Testis (tissue), 2 donors: ENCODE measurements at regions not wholly inside any gene's neighbourhood (a gene's known extent, or its start where the extent isn't known, plus 50 kb on each side); places are given as distances from the start of the nearest gene placed in this dataset.

Experiments
- DNase-seq: peaks from one replicate; pipeline ENCODE4 v3.0.0-alpha.2; 2019
- H3K27ac ChIP-seq, 2 donors: fragments of 200-600 bp; sonication (generic); one replicate each; pipeline ENCODE4 v1.5.1; 2019
- H3K27me3 ChIP-seq: fragments of 200-600 bp; sonication (generic); one replicate; pipeline ENCODE4 v1.5.1; 2019
- H3K36me3 ChIP-seq: fragments of 200-600 bp; sonication (generic); one replicate; pipeline ENCODE4 v1.5.1; 2017; ENCODE audit warnings: low read depth; ENCODE audit errors: missing control alignments
- H3K4me1 ChIP-seq: fragments of 200-600 bp; sonication (generic); one replicate; pipeline ENCODE4 v1.5.1; 2019
- H3K4me3 ChIP-seq, 2 donors: fragments of 200-600 bp; sonication (generic); one replicate each; pipeline ENCODE4 v1.5.1; 2017 to 2019
- H3K9me3 ChIP-seq: fragments of 200-600 bp; sonication (generic); one replicate; pipeline ENCODE4 v1.5.1; 2017
- POLR2A ChIP-seq: fragments of 450-650 bp; IDR thresholded peaks from one replicate; pipeline ENCODE4 v1.6.1; 2017; ENCODE audit warnings: antibody characterized with exemption, mild to moderate bottlenecking, moderate library complexity
- WGBS, 2 donors: methylation state at CpG; one replicate each; pipeline ENCODE4 v1.1.5; 2018; 5-methylcytosine and 5-hydroxymethylcytosine counted together
- intact Hi-C: fragments of 100-400 bp; cut with DNase I; formaldehyde crosslinking; loops from one replicate; pipeline ENCODE4 v1.15.1; 2023; ENCODE audit warnings: low total_unique reads
- TF ChIP-seq, protein P1 (sequence below), 3 experiments: fragments of 450-650 bp in 2 of 3; fragments of 200-600 bp in 1 of 3; sonication (generic) in 1 of 3; IDR thresholded peaks; one replicate each; pipeline ENCODE4 v1.5.1; 2016 to 2019; ENCODE audit warnings: antibody characterized with exemption in 3 of 3, mild to moderate bottlenecking in 2 of 3, moderate library complexity in 1 of 3

DNA sequence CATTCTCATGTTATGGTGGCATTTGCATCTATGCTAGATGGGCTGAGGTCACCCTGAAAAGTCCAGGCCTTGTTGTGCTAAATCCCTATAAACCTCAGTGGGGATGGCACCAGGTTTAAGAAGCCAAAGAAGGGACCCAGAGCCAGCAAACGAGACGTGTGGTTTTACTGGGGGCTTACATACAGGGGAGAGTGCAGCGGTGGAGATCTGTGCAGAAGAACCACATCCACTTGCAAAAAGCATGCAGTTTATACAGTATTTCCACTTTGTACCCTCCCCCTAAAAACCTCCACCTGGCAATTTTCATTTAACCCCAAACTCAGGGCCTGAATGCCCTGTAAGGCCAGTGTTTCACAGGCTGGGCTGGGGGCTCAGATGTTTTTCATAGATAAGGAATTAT lies 134.9 kb upstream of the GATB start:
- Histone ChIP-seq H3K4me3 (no peak overlapping the region), H3K9me3 (no peaks in the 10 kb centered on the region), H3K27ac (no peak overlapping the region), H3K27me3 (no peaks in the 10 kb centered on the region), H3K36me3 (no peaks in the 10 kb centered on the region), H3K4me1 (no peaks in the 10 kb centered on the region)
- 87 to 92% methylated on average over 3 of the region's 3 CpGs for WGBS, 2 donors
- no peak for DNase-seq
- intact Hi-C loops: no loop called here
- TF ChIP-seq, protein P1, sequence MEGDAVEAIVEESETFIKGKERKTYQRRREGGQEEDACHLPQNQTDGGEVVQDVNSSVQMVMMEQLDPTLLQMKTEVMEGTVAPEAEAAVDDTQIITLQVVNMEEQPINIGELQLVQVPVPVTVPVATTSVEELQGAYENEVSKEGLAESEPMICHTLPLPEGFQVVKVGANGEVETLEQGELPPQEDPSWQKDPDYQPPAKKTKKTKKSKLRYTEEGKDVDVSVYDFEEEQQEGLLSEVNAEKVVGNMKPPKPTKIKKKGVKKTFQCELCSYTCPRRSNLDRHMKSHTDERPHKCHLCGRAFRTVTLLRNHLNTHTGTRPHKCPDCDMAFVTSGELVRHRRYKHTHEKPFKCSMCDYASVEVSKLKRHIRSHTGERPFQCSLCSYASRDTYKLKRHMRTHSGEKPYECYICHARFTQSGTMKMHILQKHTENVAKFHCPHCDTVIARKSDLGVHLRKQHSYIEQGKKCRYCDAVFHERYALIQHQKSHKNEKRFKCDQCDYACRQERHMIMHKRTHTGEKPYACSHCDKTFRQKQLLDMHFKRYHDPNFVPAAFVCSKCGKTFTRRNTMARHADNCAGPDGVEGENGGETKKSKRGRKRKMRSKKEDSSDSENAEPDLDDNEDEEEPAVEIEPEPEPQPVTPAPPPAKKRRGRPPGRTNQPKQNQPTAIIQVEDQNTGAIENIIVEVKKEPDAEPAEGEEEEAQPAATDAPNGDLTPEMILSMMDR (IDR thresholded peaks at IDR 0.05): no peak
- no peak for TF ChIP-seq POLR2A

- H3K36me3 ChIP-seq: no peaks in the 10 kb centered on the region
- DNase-seq: no peak
- no peaks in the 10 kb centered on the region for H3K4me1 ChIP-seq
- H3K27me3 ChIP-seq: no peaks in the 10 kb centered on the region
- intact Hi-C loops: no loop called here
- no peaks in the 10 kb centered on the region for H3K9me3 ChIP-seq
- 90 to 92% methylated on average over 3 of the region's 3 CpGs for WGBS, 2 donors
- no peak overlapping the region for H3K27ac ChIP-seq
- H3K4me3 ChIP-seq: no peak overlapping the region
- no peak for TF ChIP-seq POLR2A
- TF ChIP-seq, protein P1 (IDR thresholded peaks at IDR 0.05): no peak
Measured at GRCh38 chr4:151894246-151894645, 133.4 kb upstream of the GATB start.

GRCh38 chr4:151888367-151888866 lies 127.6 kb upstream of the GATB start:
- no peak for TF ChIP-seq POLR2A
- TF ChIP-seq, protein P1 (IDR thresholded peaks at IDR 0.05): no peak
- no peaks in the 10 kb centered on the region for H3K27me3 ChIP-seq
- H3K4me3 ChIP-seq: no peak overlapping the region
- no peaks in the 10 kb centered on the region for H3K9me3 ChIP-seq
- H3K36me3 ChIP-seq: no peaks in the 10 kb centered on the region
- intact Hi-C loops: no loop called here
- no peak for DNase-seq
- 88 to 90% methylated on average over 6 of the region's 6 CpGs for WGBS, 2 donors
- no peak overlapping the region for H3K27ac ChIP-seq
- H3K4me1 ChIP-seq: no peaks in the 10 kb centered on the region

- H3K27ac ChIP-seq: no peak overlapping the region
- no peaks in the 10 kb centered on the region for H3K9me3 ChIP-seq
- no peaks in the 10 kb centered on the region for H3K36me3 ChIP-seq
- H3K4me3 ChIP-seq: no peak overlapping the region
- no peaks in the 10 kb centered on the region for H3K27me3 ChIP-seq
- no peak for DNase-seq
- WGBS, 2 donors: 89 to 90% methylated on average over 3 of the region's 3 CpGs
- TF ChIP-seq, protein P1 (IDR thresholded peaks at IDR 0.05): no peak
- no peak for TF ChIP-seq POLR2A
- no peaks in the 10 kb centered on the region for H3K4me1 ChIP-seq
- intact Hi-C loops: no loop called here
Measured at GRCh38 chr4:151887816-151888180, 127.0 kb upstream of the GATB start.

GRCh38 chr4:151887031-151887815 lies 126.4 kb upstream of the GATB start:
- intact Hi-C loops: no loop called here
- TF ChIP-seq, protein P1 (IDR thresholded peaks at IDR 0.05): no peak
- TF ChIP-seq POLR2A: no peak
- no peak for DNase-seq
- Histone ChIP-seq H3K9me3 (no peaks in the 10 kb centered on the region), H3K27ac (no peak overlapping the region), H3K27me3 (no peaks in the 10 kb centered on the region), H3K36me3 (no peaks in the 10 kb centered on the region), H3K4me1 (no peaks in the 10 kb centered on the region), H3K4me3 (no peak overlapping the region)
- 85 to 86% methylated on average over 9 of the region's 9 CpGs for WGBS, 2 donors
